HG03280 (cell line): ENCODE measurements at regions not wholly inside any gene's neighbourhood (a gene's known extent, or its start where the extent isn't known, plus 50 kb on each side); places are given as distances from the start of the nearest gene placed in this dataset.
"Not testable (repeated sequence)": the region's sequence is repeated elsewhere in the genome, so short reads cannot be mapped to it uniquely, and the experiment has no call there.

ENCODE experiments used
- ATAC-seq: cut with Tn5 transposase; IDR thresholded peaks from one replicate; pipeline ENCODE4 v1.9.1; 2021; ENCODE audit warnings: mild to moderate bottlenecking, moderate library complexity; ENCODE audit not compliant: unreplicated experiment

- no peak for ATAC-seq
These were observed 847.2 kb downstream of the PLOD2 start for GRCh38 chr3:145313751-145314150.

GRCh38 chr3:145316253-145316652, 844.7 kb downstream of the PLOD2 start:
- ATAC-seq: not testable (repeated sequence)

- ATAC-seq: no peak
These were observed 834.3 kb downstream of the PLOD2 start for GRCh38 chr3:145326666-145327065.

- not testable (repeated sequence) for ATAC-seq
These were observed 827.6 kb downstream of the PLOD2 start for GRCh38 chr3:145333427-145333826.

DNA sequence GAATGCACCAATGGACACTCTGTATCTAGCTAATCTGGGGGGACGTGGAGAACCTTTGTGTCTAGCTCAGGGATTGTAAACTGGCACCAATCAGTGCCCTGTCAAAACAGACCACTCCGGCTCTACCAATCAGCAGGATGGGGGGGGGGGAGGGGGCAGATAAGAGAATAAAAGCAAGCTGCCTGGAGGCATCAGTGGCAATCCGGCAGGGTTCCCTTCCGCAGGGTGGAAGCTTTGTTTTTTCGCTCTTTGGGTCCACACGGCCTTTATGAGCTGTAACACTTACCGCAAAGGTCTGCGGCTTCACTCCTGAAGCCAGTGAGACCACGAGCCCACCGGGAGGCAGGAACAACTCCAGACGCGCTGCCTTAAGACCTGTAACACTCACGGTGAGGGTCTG, 827.1 kb downstream of the PLOD2 start:
- ATAC-seq: no peak

- no peak for ATAC-seq
These were observed 805.8 kb downstream of the PLOD2 start for GRCh38 chr3:145355206-145355605.

DNA sequence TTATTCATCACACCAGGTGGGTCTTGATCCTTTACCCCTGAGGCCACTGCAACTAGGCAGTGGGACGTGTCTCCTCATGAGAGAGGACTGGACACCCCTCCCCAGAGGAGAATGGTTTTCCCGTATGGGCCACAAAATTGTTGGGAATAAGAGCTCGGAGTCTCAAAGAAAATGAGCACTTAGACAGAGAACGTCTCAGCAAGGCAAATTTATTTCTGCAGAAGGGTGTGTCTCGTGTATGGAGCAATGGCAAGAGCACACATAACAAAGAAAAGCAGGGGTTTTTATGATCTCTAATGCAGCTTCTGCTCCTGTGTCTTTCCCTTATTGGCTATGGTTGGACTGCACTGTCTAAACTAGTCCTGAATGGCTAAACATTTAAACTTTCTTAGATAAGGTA, 803.5 kb downstream of the PLOD2 start:
- ATAC-seq: no peak

- no peak for ATAC-seq
These were observed 801.9 kb downstream of the PLOD2 start for GRCh38 chr3:145359040-145359439.

GRCh38 chr3:145368748-145369147, 792.2 kb downstream of the PLOD2 start:
- ATAC-seq: no peak

DNA sequence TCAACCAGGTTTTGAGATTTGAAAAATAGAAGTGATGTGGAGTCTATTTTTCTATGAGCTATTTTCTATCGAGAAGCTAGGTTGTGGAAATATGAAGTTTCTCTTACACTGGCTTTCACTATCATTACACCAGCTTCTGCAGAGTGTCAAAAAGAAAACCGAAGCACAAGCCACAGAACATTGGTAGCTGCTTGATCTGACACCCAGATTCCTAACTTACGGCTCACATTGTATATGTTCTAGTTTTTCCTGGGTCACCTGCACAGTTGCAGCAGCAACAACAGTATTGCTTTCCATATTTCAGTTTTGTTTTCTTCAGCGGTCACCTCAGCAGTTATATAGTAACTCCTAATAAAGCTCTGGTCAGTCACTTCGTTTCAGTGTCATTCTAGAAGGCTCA, 790.1 kb downstream of the PLOD2 start:
- no peak for ATAC-seq

DNA sequence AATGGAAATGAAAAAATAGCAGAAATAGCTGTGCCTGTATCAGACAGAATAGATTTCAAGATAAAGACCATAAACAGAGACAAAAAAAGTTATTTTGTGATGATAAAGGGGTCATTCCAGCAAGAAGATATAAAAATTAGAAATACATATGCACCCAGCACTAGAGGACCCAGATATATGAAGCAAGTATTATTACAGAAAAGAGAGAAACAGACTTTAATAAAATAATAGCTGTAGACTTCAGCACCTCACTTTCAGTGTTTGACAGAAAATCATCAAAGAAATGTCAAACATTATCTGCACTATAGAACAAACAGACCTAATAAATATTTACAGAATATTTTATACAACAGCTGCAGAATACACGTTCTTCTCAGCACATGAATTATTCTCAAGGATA, 783.7 kb downstream of the PLOD2 start:
- no peak for ATAC-seq

DNA sequence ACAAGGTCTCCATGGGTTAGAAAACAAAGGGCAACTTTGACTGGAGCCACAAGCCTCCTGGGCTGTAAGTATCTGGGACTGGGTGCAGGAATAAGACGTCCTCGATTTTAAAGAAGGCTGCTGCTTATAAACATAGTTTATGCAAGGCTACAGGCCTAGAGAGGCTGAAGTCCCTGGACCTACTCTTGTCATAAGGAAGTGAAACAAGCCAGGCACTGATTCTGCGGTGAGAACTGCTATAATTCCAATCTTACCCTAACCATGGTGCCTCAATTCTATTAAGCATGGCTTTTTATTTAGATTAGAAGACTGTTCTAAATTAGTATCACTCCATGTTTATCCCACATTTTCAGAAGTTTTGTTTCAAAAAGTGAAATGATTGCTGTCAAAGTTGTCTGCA, 777.6 kb downstream of the PLOD2 start:
- ATAC-seq: no peak

GRCh38 chr3:145384307-145384706, 776.7 kb downstream of the PLOD2 start:
- no peak for ATAC-seq

- ATAC-seq: no peak
These were observed 773.8 kb downstream of the PLOD2 start for GRCh38 chr3:145387211-145387610.

DNA sequence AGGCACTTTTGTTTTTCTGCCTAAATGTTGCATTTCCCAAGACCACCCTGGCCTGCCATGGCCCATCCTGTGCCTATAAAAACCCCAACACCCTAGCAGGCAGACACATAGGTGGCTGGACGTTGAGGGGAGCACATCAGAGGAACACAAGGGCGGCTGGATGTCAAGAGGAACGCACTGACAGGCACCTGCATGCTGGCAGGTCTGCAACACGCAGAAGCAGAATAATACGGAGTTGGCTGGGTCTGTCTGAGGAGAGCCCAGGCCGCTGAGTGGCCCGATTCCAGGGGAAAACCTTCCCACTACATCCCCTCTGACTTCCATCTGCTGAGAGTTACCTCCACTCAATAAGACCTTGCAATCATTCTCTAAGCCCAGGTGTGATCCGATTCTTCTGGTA, 765.6 kb downstream of the PLOD2 start:
- ATAC-seq: no peak

- no peak for ATAC-seq
These were observed 749.4 kb downstream of the PLOD2 start for GRCh38 chr3:145411605-145412004.

DNA sequence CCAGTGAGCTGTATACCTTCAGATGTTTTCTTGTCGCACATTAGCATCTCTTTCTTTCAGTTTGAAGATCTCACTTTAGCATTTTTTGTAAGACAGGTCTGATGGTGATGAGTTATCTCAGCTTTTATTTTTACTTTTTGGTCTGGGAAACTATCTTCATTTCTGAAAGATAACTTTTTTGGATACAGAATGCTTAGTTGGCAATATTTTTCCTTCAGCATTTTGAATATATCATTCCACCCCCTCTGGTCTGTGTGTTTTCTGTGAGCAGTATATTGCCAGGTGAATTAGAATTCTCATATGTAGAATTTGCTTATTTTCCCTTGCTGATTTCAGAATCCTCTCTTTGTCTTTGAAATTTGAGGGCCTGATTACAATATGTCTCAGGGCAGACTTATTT, 743.3 kb downstream of the PLOD2 start:
- no peak for ATAC-seq

- ATAC-seq: no peak
These were observed 738.4 kb downstream of the PLOD2 start for GRCh38 chr3:145422556-145422955.

GRCh38 chr3:145427355-145427754, 733.6 kb downstream of the PLOD2 start:
- no peak for ATAC-seq

DNA sequence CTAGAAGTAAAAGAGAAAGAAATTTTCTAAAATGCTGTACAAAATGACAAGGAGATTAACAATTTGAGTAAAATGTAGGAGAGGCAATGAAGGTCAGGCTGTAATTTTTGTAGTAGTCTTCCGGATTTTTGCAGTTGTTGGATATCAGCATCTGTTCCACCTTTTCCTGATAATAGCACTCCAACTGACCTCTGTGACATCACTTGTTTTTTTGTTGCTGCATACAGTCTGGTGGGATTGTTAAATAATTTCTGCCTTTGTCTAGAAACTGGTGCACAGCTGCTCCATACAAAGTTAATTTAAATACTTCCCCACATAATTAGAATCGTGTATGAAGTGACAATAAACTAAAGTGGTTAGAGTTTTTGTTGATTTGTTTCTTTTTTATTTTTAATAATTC, 731.4 kb downstream of the PLOD2 start:
- no peak for ATAC-seq

DNA sequence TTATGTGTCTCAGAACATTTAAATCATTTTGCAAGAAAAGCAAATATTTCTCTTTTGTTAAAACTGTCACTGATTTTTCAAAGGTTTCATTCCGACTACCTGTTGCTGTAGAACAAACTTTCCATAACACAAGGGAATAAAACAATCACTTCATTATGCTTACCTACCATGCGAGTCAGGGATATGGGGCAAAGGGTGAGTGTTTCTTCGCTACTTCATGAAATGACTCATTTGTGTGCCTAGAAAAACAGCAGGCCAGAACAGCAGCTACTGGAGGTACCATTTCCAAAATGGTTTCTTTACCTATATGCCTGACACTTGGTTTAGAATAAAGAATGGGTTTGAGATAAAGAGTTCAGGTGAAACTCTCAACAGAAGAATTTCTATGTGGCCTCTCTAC, 712.5 kb downstream of the PLOD2 start:
- no peak for ATAC-seq

GRCh38 chr3:145450018-145450682, 710.8 kb downstream of the PLOD2 start:
- no peak for ATAC-seq

GRCh38 chr3:145457825-145458552, 703.0 kb downstream of the PLOD2 start:
- ATAC-seq: no peak
